ENCODE measurements at regions not wholly inside any gene's neighbourhood (a gene's known extent, or its start where the extent isn't known, plus 50 kb on each side); places are given as distances from the start of the nearest gene placed in this dataset.

DNA sequence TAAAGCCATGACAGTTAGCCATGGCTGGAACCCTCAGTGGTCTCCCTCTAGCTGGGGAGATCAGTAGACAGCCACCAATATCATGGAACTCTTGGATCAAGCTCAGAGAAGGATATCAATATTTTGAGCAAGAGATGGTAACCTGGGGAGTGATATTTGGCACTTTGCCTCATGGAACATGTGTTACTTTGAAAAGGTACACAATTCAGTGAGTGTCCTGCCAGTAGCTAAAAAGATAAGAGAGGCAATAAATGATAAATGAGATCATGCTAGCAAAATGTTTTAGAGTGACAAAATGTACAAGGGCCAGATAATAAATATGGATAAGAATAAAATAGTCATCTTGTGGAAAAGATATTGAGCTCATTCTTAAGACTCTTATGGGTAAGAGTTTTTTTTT is 1618.7 kb downstream of the OLFM4 start:
- TF ChIP-seq CTCF (IDR thresholded peaks at IDR 0.05; ENCODE audit: poor library complexity, severe bottlenecking) (no peak), RAD21 (conservative IDR thresholded peaks at IDR 0.05) (no peak), POLR2AphosphoS5 (IDR thresholded peaks at IDR 0.05) (no peak), TAF1 (IDR thresholded peaks at IDR 0.05; ENCODE audit: low read depth) (no peak), EZH2 (IDR thresholded peaks at IDR 0.05; ENCODE audit: borderline replicate concordance, insufficient read depth, low read length, poor library complexity, severe bottlenecking) (no peak), SMC3 (conservative IDR thresholded peaks at IDR 0.05; ENCODE audit: poor library complexity) (no peak), EP300 (conservative IDR thresholded peaks at IDR 0.05; ENCODE audit: poor library complexity, severe bottlenecking) (no peak), MXI1 (conservative IDR thresholded peaks at IDR 0.05; ENCODE audit: poor library complexity, severe bottlenecking) (no peak)
- TF ChIP-seq, protein P1, sequence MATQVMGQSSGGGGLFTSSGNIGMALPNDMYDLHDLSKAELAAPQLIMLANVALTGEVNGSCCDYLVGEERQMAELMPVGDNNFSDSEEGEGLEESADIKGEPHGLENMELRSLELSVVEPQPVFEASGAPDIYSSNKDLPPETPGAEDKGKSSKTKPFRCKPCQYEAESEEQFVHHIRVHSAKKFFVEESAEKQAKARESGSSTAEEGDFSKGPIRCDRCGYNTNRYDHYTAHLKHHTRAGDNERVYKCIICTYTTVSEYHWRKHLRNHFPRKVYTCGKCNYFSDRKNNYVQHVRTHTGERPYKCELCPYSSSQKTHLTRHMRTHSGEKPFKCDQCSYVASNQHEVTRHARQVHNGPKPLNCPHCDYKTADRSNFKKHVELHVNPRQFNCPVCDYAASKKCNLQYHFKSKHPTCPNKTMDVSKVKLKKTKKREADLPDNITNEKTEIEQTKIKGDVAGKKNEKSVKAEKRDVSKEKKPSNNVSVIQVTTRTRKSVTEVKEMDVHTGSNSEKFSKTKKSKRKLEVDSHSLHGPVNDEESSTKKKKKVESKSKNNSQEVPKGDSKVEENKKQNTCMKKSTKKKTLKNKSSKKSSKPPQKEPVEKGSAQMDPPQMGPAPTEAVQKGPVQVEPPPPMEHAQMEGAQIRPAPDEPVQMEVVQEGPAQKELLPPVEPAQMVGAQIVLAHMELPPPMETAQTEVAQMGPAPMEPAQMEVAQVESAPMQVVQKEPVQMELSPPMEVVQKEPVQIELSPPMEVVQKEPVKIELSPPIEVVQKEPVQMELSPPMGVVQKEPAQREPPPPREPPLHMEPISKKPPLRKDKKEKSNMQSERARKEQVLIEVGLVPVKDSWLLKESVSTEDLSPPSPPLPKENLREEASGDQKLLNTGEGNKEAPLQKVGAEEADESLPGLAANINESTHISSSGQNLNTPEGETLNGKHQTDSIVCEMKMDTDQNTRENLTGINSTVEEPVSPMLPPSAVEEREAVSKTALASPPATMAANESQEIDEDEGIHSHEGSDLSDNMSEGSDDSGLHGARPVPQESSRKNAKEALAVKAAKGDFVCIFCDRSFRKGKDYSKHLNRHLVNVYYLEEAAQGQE (IDR thresholded peaks at IDR 0.05; ENCODE audit: borderline replicate concordance): no peak
